LNCaP clone FGC (cell line): ENCODE measurements at regions not wholly inside any gene's neighbourhood (a gene's known extent, or its start where the extent isn't known, plus 50 kb on each side); places are given as distances from the start of the nearest gene placed in this dataset.

ENCODE experiments used
- DNase-seq: peaks from one replicate; pipeline ENCODE4 v3.0.0-alpha.2; 2011; ENCODE audit warnings: low read depth
- H3K4me3 ChIP-seq: 2 replicates; pipeline ENCODE4 v1.5.1; 2011; ENCODE audit warnings: mild to moderate bottlenecking, low read depth, low read length, control low read depth
- TF ChIP-seq, protein P1 (sequence below): IDR thresholded peaks from 2 replicates; pipeline ENCODE4 v1.5.1; 2012; ENCODE audit warnings: mild to moderate bottlenecking; ENCODE audit not compliant: control insufficient read depth, insufficient read depth; ENCODE audit errors: extremely low read depth

GRCh38 chr9:79279356-79279755 is 292.4 kb upstream of the TLE4 start:
- DNase-seq, result no peak
- TF ChIP-seq, protein P1, sequence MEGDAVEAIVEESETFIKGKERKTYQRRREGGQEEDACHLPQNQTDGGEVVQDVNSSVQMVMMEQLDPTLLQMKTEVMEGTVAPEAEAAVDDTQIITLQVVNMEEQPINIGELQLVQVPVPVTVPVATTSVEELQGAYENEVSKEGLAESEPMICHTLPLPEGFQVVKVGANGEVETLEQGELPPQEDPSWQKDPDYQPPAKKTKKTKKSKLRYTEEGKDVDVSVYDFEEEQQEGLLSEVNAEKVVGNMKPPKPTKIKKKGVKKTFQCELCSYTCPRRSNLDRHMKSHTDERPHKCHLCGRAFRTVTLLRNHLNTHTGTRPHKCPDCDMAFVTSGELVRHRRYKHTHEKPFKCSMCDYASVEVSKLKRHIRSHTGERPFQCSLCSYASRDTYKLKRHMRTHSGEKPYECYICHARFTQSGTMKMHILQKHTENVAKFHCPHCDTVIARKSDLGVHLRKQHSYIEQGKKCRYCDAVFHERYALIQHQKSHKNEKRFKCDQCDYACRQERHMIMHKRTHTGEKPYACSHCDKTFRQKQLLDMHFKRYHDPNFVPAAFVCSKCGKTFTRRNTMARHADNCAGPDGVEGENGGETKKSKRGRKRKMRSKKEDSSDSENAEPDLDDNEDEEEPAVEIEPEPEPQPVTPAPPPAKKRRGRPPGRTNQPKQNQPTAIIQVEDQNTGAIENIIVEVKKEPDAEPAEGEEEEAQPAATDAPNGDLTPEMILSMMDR, result no peak
- no peak overlapping the region for H3K4me3 ChIP-seq

GRCh38 chr9:79280691-79281090 is 291.1 kb upstream of the TLE4 start:
- TF ChIP-seq, protein P1, result no peak
- no peak for DNase-seq
- no peak overlapping the region for H3K4me3 ChIP-seq

- TF ChIP-seq, protein P1, result no peak
- no peak for DNase-seq
- H3K4me3 ChIP-seq, result no peak overlapping the region
Measured at GRCh38 chr9:79284081-79284480, 287.7 kb upstream of the TLE4 start.

DNA sequence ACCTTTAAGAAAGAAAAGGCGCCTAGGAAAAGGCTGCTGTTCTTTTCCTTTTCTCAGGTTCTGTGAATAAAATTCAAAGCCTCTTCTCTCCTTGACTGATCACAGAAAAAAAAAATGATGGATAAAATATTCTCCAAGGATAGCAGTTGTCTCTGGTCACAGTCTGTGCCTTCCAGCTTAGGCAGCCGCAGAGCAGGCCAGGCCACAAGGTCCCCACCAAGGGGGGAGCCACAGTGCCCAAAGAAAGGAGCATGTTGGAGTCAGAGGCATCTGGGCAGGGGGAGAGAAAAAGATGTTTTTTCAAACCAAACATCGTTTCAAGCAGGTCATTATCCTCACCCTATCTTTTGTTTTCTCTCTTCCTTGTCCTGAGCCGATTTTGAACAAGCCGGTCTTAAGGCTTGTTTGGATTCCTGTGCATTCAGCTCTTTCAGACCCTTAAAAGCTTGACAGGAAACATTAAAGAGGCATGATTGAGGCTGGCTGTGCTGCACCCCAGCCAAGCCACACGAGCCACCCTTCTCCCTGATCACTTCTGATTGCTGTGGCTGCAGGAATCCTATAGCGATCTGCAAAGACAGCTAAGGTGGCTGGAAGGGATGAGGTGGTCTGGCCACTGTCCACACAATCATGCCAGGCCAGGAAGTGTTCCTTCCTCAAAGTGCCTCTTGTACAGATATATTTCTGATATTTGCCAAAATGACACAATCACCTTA is 284.6 kb upstream of the TLE4 start:
- DNase-seq, result no peak
- no peak overlapping the region for H3K4me3 ChIP-seq
- TF ChIP-seq, protein P1, result no peak

- TF ChIP-seq, protein P1, result no peak
- H3K4me3 ChIP-seq, result no peak overlapping the region
- DNase-seq, result no peak
Measured at GRCh38 chr9:79287708-79288290, 284.0 kb upstream of the TLE4 start.

DNA sequence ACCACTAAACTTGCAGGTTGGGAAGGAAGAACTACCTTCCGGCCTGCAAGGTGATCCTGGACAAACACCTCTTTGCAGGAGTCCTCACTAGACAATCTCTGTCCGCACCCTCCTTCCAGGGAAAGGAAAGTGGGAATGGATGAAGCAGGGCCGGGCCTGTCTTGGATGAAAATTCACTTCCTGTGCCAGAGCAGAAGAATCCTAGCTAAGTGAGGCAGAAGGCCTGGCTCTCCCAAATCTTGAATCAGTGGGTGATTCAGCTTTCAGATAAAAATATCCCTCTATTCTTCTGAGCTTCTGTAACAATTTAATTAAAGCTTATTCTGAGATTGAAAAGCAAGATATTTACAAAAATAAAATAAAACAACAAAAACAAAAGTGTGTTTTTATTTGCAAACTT is 281.9 kb upstream of the TLE4 start:
- no peak for DNase-seq
- TF ChIP-seq, protein P1, result no peak

DNA sequence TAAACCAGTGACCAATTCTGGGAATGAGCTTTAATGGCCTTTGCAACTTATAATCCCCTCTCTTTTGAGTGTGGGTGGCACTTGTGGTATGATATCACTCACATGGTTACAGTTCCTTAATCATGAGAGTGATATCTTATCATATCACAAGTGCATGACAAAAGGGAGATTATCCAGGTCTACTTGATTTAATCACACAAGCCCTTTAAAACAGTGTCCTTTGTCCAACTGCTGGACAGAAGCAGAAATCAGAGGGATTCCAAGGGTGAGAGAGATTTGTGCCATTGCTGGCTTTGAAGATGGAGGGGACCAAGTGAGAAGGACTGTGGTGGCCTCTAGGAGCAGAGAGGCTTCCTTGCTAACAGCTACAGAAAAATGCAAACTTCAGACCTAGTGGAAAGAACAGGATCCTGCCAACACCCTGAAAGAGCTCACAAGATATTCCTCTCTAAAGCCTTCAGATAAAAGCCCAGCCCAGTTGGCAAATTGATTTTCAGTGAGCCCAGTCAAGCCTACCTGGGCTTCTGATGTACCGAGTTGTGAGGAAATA is 279.0 kb upstream of the TLE4 start:
- TF ChIP-seq, protein P1, result no peak
- DNase-seq, result no peak
- H3K4me3 ChIP-seq, result no peak overlapping the region

More for the DNA sequence above, 281.9 kb upstream of the TLE4 start:
- H3K4me3 ChIP-seq, result no peak overlapping the region
